Lung (tissue), 11 donors: ENCODE measurements at regions not wholly inside any gene's neighbourhood (a gene's known extent, or its start where the extent isn't known, plus 50 kb on each side); places are given as distances from the start of the nearest gene placed in this dataset.

ENCODE experiments used
- ATAC-seq: fragments of 200-7000 bp; cut with Tn5 transposase; one replicate; pipeline ENCODE4 v1.9.1; 2020; ENCODE audit warnings: moderate number of reproducible peaks; ENCODE audit not compliant: insufficient read depth, low FRiP score
- DNase-seq, 3 donors: peaks; one replicate each; pipeline ENCODE4 v3.0.0-alpha.2; 2013 to 2017
- H3K27ac ChIP-seq, 2 donors: one replicate each; pipeline ENCODE4 v1.5.1; 2013; ENCODE audit warnings: mild to moderate bottlenecking in 2 of 2, moderate library complexity in 2 of 2, control low read depth in 1 of 2, inconsistent platforms in 1 of 2, low read depth in 1 of 2, low read length in 1 of 2
- H3K27me3 ChIP-seq, 3 donors: one replicate each; pipeline ENCODE4 v1.5.1; 2013; ENCODE audit warnings: low read length in 2 of 3; ENCODE audit not compliant: control insufficient read depth in 3 of 3, insufficient read depth in 3 of 3
- H3K36me3 ChIP-seq, 4 donors: one replicate each; pipeline ENCODE4 v1.5.1; 2013; ENCODE audit warnings: low read length in 4 of 4, mild to moderate bottlenecking in 1 of 4, moderate library complexity in 1 of 4; ENCODE audit not compliant: control insufficient read depth in 4 of 4, insufficient read depth in 4 of 4
- H3K4me1 ChIP-seq, 5 donors: one replicate each; pipeline ENCODE4 v1.5.1; 2013; ENCODE audit warnings: low read length in 5 of 5, mild to moderate bottlenecking in 2 of 5, moderate library complexity in 1 of 5; ENCODE audit not compliant: control insufficient read depth in 5 of 5, insufficient read depth in 5 of 5
- H3K4me3 ChIP-seq: one replicate; pipeline ENCODE4 v1.5.1; 2013; ENCODE audit warnings: mild to moderate bottlenecking, control low read depth, moderate library complexity
- H3K9ac ChIP-seq, 2 donors: one replicate each; pipeline ENCODE4 v1.5.1; 2013; ENCODE audit warnings: low read length in 2 of 2, control low read depth in 1 of 2; ENCODE audit not compliant: insufficient read depth in 1 of 2
- H3K9me3 ChIP-seq, 4 donors: one replicate each; pipeline ENCODE4 v1.5.1; 2013; ENCODE audit warnings: low read length in 3 of 4, mild to moderate bottlenecking in 1 of 4, moderate library complexity in 1 of 4; ENCODE audit not compliant: control insufficient read depth in 4 of 4, insufficient read depth in 3 of 4
- CTCF ChIP-seq: IDR thresholded peaks from 2 replicates; pipeline ENCODE4 v1.5.1; 2012; ENCODE audit warnings: mild to moderate bottlenecking; ENCODE audit errors: control extremely low read depth, extremely low read depth
- WGBS, 2 donors: extraction: QIAGEN DNeasy Blood & Tissue Kit; methylation state at CpG; one replicate each; pipeline ENCODE4 v1.1.7; 2013; 5-methylcytosine and 5-hydroxymethylcytosine counted together
- donor health status: control.
- donor health status: control.
- donor health status: Bipolar disorder and iron deficiency.
- donor health status: healthy.
- donor health status: DM: yes; HTN: yes; CAD: no.

- TF ChIP-seq CTCF = no peak
- no peak overlapping the region for H3K9ac ChIP-seq
- H3K27ac ChIP-seq = no peak overlapping the region
- DNase-seq = peak in 1 of 3 donors; percentile 4
- no peaks in the 10 kb centered on the region for H3K4me1 ChIP-seq
- no peaks in the 10 kb centered on the region for H3K9me3 ChIP-seq
- ATAC-seq = no peak
- no peaks in the 10 kb centered on the region for H3K27me3 ChIP-seq
- H3K4me3 ChIP-seq = no peak overlapping the region
- no peaks in the 10 kb centered on the region for H3K36me3 ChIP-seq
Observed at GRCh38 chr5:121748686-121749085, 103.0 kb upstream of the FTMT start.

GRCh38 chr5:121752149-121752548, 99.5 kb upstream of the FTMT start:
- no peak for TF ChIP-seq CTCF
- Histone ChIP-seq H3K36me3 (no peaks in the 10 kb centered on the region), H3K4me1 (no peaks in the 10 kb centered on the region), H3K4me3 (no peak overlapping the region), H3K27ac (no peak overlapping the region), H3K9me3 (no peaks in the 10 kb centered on the region), H3K27me3 (no peaks in the 10 kb centered on the region), H3K9ac (no peak overlapping the region)
- ATAC-seq (no peak), DNase-seq (no peak)
- WGBS, 2 donors = 87 to 93% methylated on average over 1 of the region's 1 CpG

GRCh38 chr5:121755266-121755665, 96.4 kb upstream of the FTMT start:
- no peak overlapping the region for H3K4me3 ChIP-seq
- no peak overlapping the region for H3K27ac ChIP-seq
- WGBS, 2 donors = 78 to 88% methylated on average over 4 of the region's 4 CpGs
- H3K9ac ChIP-seq = no peak overlapping the region
- no peak for TF ChIP-seq CTCF
- DNase-seq (no peak), ATAC-seq (no peak)
- H3K4me1 ChIP-seq = no peaks in the 10 kb centered on the region
- no peaks in the 10 kb centered on the region for H3K27me3 ChIP-seq
- H3K9me3 ChIP-seq = peaks cover 0 to 2% (median 0%) of the 10 kb centered on the region in 4 donors
- no peaks in the 10 kb centered on the region for H3K36me3 ChIP-seq

- H3K27ac ChIP-seq = no peak overlapping the region
- TF ChIP-seq CTCF = no peak
- H3K9me3 ChIP-seq = peaks cover 0 to 2% (median 0%) of the 10 kb centered on the region in 4 donors
- no peak overlapping the region for H3K9ac ChIP-seq
- no peak for DNase-seq
- H3K36me3 ChIP-seq = no peaks in the 10 kb centered on the region
- no peak overlapping the region for H3K4me3 ChIP-seq
- no peak for ATAC-seq
- 91% methylated on average over 2 of the region's 2 CpGs for WGBS, 2 donors
- H3K4me1 ChIP-seq = no peaks in the 10 kb centered on the region
- H3K27me3 ChIP-seq = no peaks in the 10 kb centered on the region
Observed at GRCh38 chr5:121757753-121758152, 93.9 kb upstream of the FTMT start.
